Breast epithelium (tissue), 3 donors: ENCODE measurements at regions not wholly inside any gene's neighbourhood (a gene's known extent, or its start where the extent isn't known, plus 50 kb on each side); places are given as distances from the start of the nearest gene placed in this dataset.

Source experiments
- CTCF ChIP-seq, 3 donors: fragments of 450-650 bp; IDR thresholded peaks; one replicate each; pipeline ENCODE4 v1.5.1; 2016 to 2017; ENCODE audit warnings: antibody characterized with exemption in 3 of 3, mild to moderate bottlenecking in 3 of 3, moderate library complexity in 3 of 3
- POLR2A ChIP-seq: fragments of 450-650 bp; IDR thresholded peaks from one replicate; pipeline ENCODE4 v1.6.1; 2016; ENCODE audit warnings: antibody characterized with exemption, mild to moderate bottlenecking, moderate library complexity

DNA sequence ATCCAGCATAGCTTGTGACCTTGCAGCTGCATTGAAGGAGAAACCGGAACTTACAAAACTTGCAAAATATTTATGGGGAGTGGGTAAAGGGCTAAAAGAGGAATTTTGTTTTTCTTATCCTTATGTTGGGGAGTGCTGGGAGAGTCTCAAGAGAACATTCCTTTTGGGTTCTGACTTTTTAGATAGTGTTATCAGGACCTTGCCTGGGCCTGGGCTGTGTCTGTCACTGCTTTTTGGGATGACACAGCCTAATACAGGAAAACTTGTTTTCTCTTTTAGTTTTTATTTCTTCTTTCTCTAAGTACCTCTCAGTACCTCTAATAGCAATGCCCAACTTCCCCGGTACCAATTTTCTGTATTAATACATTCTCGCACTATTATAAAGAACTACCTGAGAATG lies 850.6 kb downstream of the RPS29 start:
- TF ChIP-seq POLR2A = no peak
- TF ChIP-seq CTCF (IDR thresholded peaks at IDR 0.05) = no peak
